ENCODE measurements at regions not wholly inside any gene's neighbourhood (a gene's known extent, or its start where the extent isn't known, plus 50 kb on each side); places are given as distances from the start of the nearest gene placed in this dataset.
"Not testable (repeated sequence)": the region's sequence is repeated elsewhere in the genome, so short reads cannot be mapped to it uniquely, and the experiment has no call there.

GRCh38 chr2:39923455-39923854 lies 144.4 kb upstream of the THUMPD2 start:
- H3K9me3 ChIP-seq = no peaks in the 10 kb centered on the region
- TF ChIP-seq, protein P1, sequence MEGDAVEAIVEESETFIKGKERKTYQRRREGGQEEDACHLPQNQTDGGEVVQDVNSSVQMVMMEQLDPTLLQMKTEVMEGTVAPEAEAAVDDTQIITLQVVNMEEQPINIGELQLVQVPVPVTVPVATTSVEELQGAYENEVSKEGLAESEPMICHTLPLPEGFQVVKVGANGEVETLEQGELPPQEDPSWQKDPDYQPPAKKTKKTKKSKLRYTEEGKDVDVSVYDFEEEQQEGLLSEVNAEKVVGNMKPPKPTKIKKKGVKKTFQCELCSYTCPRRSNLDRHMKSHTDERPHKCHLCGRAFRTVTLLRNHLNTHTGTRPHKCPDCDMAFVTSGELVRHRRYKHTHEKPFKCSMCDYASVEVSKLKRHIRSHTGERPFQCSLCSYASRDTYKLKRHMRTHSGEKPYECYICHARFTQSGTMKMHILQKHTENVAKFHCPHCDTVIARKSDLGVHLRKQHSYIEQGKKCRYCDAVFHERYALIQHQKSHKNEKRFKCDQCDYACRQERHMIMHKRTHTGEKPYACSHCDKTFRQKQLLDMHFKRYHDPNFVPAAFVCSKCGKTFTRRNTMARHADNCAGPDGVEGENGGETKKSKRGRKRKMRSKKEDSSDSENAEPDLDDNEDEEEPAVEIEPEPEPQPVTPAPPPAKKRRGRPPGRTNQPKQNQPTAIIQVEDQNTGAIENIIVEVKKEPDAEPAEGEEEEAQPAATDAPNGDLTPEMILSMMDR (IDR thresholded peaks at IDR 0.05) = no peak
- intact Hi-C loops (cut with DNase I, micrococcal nuclease) = no loop called here
- no peak overlapping the region for H3K4me3 ChIP-seq
- H3K36me3 ChIP-seq (ENCODE audit: low read depth) = no peaks in the 10 kb centered on the region
- ATAC-seq = no peak
- DNase-seq = no peak
- H3K4me1 ChIP-seq (ENCODE audit: low read depth) = no peaks in the 10 kb centered on the region

- no peak for DNase-seq
- intact Hi-C loops (cut with DNase I, micrococcal nuclease) = no loop called here
- ATAC-seq = no peak
Measured at GRCh38 chr2:39922679-39923405, 143.8 kb upstream of the THUMPD2 start.

GRCh38 chr2:39920307-39920801 lies 141.3 kb upstream of the THUMPD2 start:
- no peaks in the 10 kb centered on the region for H3K36me3 ChIP-seq (ENCODE audit: low read depth)
- DNase-seq (no peak), ATAC-seq (no peak)
- no peaks in the 10 kb centered on the region for H3K9me3 ChIP-seq
- H3K4me3 ChIP-seq = no peak overlapping the region
- TF ChIP-seq, protein P1 (IDR thresholded peaks at IDR 0.05) = no peak
- intact Hi-C loops (cut with DNase I, micrococcal nuclease) = no loop called here
- H3K4me1 ChIP-seq (ENCODE audit: low read depth) = no peaks in the 10 kb centered on the region

More at GRCh38 chr2:39922679-39923405, 143.8 kb upstream of the THUMPD2 start:
- Histone ChIP-seq H3K36me3 (ENCODE audit: low read depth) (no peaks in the 10 kb centered on the region), H3K9me3 (no peaks in the 10 kb centered on the region), H3K4me1 (ENCODE audit: low read depth) (no peaks in the 10 kb centered on the region), H3K4me3 (no peak overlapping the region)
- TF ChIP-seq, protein P1 (IDR thresholded peaks at IDR 0.05) = no peak

GRCh38 chr2:39919511-39920306 lies 140.7 kb upstream of the THUMPD2 start:
- ATAC-seq = no peak
- Histone ChIP-seq H3K4me3 (no peak overlapping the region), H3K9me3 (no peaks in the 10 kb centered on the region), H3K36me3 (ENCODE audit: low read depth) (no peaks in the 10 kb centered on the region), H3K4me1 (ENCODE audit: low read depth) (no peaks in the 10 kb centered on the region)
- intact Hi-C loops (cut with DNase I, micrococcal nuclease) = loop anchor here in 1 of 2 donors (10.0 kb wide), 1 partner anchor 1865 kb away; no protein-coding TSS in a partner anchor
- DNase-seq = peak in 1 of 3 donors; percentile 40
- TF ChIP-seq, protein P1 (IDR thresholded peaks at IDR 0.05) = no peak

DNA sequence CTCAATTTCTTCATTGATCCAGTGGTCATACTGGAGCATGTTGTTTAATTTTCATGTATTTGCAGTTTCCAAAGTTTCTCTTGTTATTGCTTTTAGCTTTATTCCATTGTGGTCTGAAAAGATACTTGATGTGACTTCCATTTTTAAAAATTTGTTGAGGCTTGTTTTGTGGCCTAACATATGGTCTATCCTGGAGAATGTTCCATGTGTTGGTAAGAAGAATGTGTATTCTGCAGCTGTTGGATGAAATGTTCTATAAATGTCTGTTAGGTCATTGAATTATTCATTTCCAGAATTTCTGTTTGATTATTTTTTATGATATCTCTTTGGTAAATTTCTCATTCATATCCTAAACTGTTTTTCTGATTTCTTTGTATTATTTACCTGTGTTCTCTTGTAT lies 139.8 kb upstream of the THUMPD2 start:
- Histone ChIP-seq H3K36me3 (ENCODE audit: low read depth) (no peaks in the 10 kb centered on the region), H3K4me3 (no peak overlapping the region), H3K4me1 (ENCODE audit: low read depth) (no peaks in the 10 kb centered on the region), H3K9me3 (no peaks in the 10 kb centered on the region)
- no peak for ATAC-seq
- no peak for DNase-seq
- TF ChIP-seq, protein P1 (IDR thresholded peaks at IDR 0.05) = no peak
- intact Hi-C loops (cut with DNase I, micrococcal nuclease) = loop anchor here in 1 of 2 donors (10.0 kb wide), 1 partner anchor 1866 kb away; no protein-coding TSS in a partner anchor

GRCh38 chr2:39917371-39917770 lies 138.3 kb upstream of the THUMPD2 start:
- H3K36me3 ChIP-seq (ENCODE audit: low read depth); H3K4me3 ChIP-seq; H3K9me3 ChIP-seq; DNase-seq; ATAC-seq; H3K4me1 ChIP-seq (ENCODE audit: low read depth): not testable (repeated sequence)
- intact Hi-C loops (cut with DNase I, micrococcal nuclease) = loop anchor here in 1 of 2 donors (10.0 kb wide), 1 partner anchor 1867 kb away; no protein-coding TSS in a partner anchor

Measured in mucosa of descending colon (tissue), 3 donors.